ENCODE measurements at regions not wholly inside any gene's neighbourhood (a gene's known extent, or its start where the extent isn't known, plus 50 kb on each side); places are given as distances from the start of the nearest gene placed in this dataset.
A peak's percentile ranks its signal among the peaks of the same experiment; 100 is the strongest.
"Not testable (repeated sequence)": the region's sequence is repeated elsewhere in the genome, so short reads cannot be mapped to it uniquely, and the experiment has no call there.

- TF ChIP-seq, protein P1, sequence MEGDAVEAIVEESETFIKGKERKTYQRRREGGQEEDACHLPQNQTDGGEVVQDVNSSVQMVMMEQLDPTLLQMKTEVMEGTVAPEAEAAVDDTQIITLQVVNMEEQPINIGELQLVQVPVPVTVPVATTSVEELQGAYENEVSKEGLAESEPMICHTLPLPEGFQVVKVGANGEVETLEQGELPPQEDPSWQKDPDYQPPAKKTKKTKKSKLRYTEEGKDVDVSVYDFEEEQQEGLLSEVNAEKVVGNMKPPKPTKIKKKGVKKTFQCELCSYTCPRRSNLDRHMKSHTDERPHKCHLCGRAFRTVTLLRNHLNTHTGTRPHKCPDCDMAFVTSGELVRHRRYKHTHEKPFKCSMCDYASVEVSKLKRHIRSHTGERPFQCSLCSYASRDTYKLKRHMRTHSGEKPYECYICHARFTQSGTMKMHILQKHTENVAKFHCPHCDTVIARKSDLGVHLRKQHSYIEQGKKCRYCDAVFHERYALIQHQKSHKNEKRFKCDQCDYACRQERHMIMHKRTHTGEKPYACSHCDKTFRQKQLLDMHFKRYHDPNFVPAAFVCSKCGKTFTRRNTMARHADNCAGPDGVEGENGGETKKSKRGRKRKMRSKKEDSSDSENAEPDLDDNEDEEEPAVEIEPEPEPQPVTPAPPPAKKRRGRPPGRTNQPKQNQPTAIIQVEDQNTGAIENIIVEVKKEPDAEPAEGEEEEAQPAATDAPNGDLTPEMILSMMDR (IDR thresholded peaks at IDR 0.05) = no peak
- Histone ChIP-seq H3K9me3 (no peaks in the 10 kb centered on the region), H3K36me3 (no peaks in the 10 kb centered on the region), H3K27me3 (no peaks in the 10 kb centered on the region), H3K4me3 (no peak overlapping the region), H3K27ac (no peak overlapping the region), H3K4me1 (no peaks in the 10 kb centered on the region)
- intact Hi-C loops (cut with DNase I; ENCODE audit: low total_unique reads) = loop anchor here (5.0 kb wide), 1 partner anchor 490 kb away; no protein-coding TSS in a partner anchor
- no peak for DNase-seq
Observed at GRCh38 chr4:173991814-173992213, 291.7 kb downstream of the FBXO8 start.

- no peaks in the 10 kb centered on the region for H3K9me3 ChIP-seq
- DNase-seq = no peak
- intact Hi-C loops (cut with DNase I; ENCODE audit: low total_unique reads) = loop anchor here (5.0 kb wide), 1 partner anchor 489 kb away; no protein-coding TSS in a partner anchor
- H3K27ac ChIP-seq = no peak overlapping the region
- H3K27me3 ChIP-seq = no peaks in the 10 kb centered on the region
- TF ChIP-seq, protein P1 (IDR thresholded peaks at IDR 0.05) = no peak
- H3K4me3 ChIP-seq = no peak overlapping the region
- no peaks in the 10 kb centered on the region for H3K36me3 ChIP-seq
- no peaks in the 10 kb centered on the region for H3K4me1 ChIP-seq
Observed at GRCh38 chr4:173991316-173991715, 292.2 kb downstream of the FBXO8 start.

GRCh38 chr4:173990869-173991210 is 292.6 kb downstream of the FBXO8 start:
- H3K4me3 ChIP-seq = no peak overlapping the region
- H3K27ac ChIP-seq = no peak overlapping the region
- DNase-seq = no peak
- H3K27me3 ChIP-seq = no peaks in the 10 kb centered on the region
- intact Hi-C loops (cut with DNase I; ENCODE audit: low total_unique reads) = loop anchor here (5.0 kb wide), 1 partner anchor 489 kb away; no protein-coding TSS in a partner anchor
- H3K36me3 ChIP-seq = no peaks in the 10 kb centered on the region
- TF ChIP-seq, protein P1 (IDR thresholded peaks at IDR 0.05) = no peak
- no peaks in the 10 kb centered on the region for H3K4me1 ChIP-seq
- H3K9me3 ChIP-seq = no peaks in the 10 kb centered on the region

DNA sequence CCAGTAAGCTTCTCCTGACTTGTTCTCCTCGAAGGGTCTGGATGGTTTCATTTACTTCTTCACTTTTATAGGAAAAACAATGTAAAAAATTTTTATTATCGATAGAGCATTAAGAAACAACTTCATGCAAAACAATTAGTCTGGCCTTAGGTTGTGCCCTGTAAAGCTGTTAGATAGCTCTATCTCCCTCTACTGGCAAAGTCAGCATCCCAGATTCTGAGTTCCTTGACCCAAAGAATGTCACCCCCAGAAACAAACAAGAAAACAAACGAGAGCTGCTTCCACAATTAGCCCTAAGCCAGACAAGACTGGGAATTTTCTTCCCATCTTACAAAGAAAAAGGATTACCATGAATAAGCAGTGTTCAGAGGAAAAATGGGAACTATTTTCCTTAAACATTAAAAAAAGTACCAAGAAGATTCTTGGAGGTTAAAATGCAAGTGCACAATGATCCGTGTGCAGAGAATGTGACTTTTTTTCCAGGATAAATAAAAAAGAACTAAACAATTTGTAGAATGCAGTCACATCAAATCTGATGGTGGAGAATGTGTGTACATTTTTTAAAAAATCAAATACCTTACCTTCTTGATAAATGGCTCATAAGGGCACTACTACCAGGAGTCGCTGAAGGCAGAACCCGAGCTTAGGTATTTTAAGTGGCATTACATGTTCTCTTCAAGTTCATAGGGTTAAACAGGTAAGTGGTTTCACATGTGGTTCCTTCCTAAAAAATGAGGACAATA is 293.2 kb downstream of the FBXO8 start:
- TF ChIP-seq, protein P1 (IDR thresholded peaks at IDR 0.05) = peak; percentile 30 to 43
- Histone ChIP-seq H3K27me3 (no peaks in the 10 kb centered on the region), H3K9me3 (no peaks in the 10 kb centered on the region), H3K4me3 (no peak overlapping the region), H3K27ac (no peak overlapping the region), H3K4me1 (no peaks in the 10 kb centered on the region), H3K36me3 (no peaks in the 10 kb centered on the region)
- DNase-seq = no peak
- intact Hi-C loops (cut with DNase I; ENCODE audit: low total_unique reads) = loop anchor here (5.0 kb wide), 1 partner anchor 488 kb away; no protein-coding TSS in a partner anchor

GRCh38 chr4:173963523-173963922 is 319.9 kb downstream of the FBXO8 start:
- H3K36me3 ChIP-seq; intact Hi-C loops (cut with DNase I; ENCODE audit: low total_unique reads); H3K4me1 ChIP-seq; H3K27me3 ChIP-seq; DNase-seq; H3K27ac ChIP-seq; H3K4me3 ChIP-seq; H3K9me3 ChIP-seq: not testable (repeated sequence)

- no peak overlapping the region for H3K4me3 ChIP-seq
- no peak for DNase-seq
- no peaks in the 10 kb centered on the region for H3K9me3 ChIP-seq
- no peaks in the 10 kb centered on the region for H3K36me3 ChIP-seq
- H3K4me1 ChIP-seq = no peaks in the 10 kb centered on the region
- no peaks in the 10 kb centered on the region for H3K27me3 ChIP-seq
- TF ChIP-seq, protein P1 (IDR thresholded peaks at IDR 0.05) = no peak
- intact Hi-C loops (cut with DNase I; ENCODE audit: low total_unique reads) = no loop called here
- H3K27ac ChIP-seq = no peak overlapping the region
Observed at GRCh38 chr4:173960398-173960797, 323.1 kb downstream of the FBXO8 start.
